SK-MEL-5 (cell line): ENCODE measurements at regions not wholly inside any gene's neighbourhood (a gene's known extent, or its start where the extent isn't known, plus 50 kb on each side); places are given as distances from the start of the nearest gene placed in this dataset.
A peak's percentile ranks its signal among the peaks of the same experiment; 100 is the strongest.
"Not testable (repeated sequence)": the region's sequence is repeated elsewhere in the genome, so short reads cannot be mapped to it uniquely, and the experiment has no call there.

ENCODE experiments used
- DNase-seq: peaks from one replicate; pipeline ENCODE4 v3.0.0-alpha.2; 2016; ENCODE audit warnings: low read depth, low spot score
- in situ Hi-C: cut with HindIII; loops from 2 replicates; pipeline ENCODE4 v1.10.0; 2016; ENCODE audit warnings: low sequenced_read_pairs, high pct_unique_total_duplicates, low pct_unique_long_range_greater_than_20kb
- small RNA-seq, 2 experiments: library from RNA; depleted of rRNA; stranded (forward); fragments of <200 nt; gene quantifications; one replicate each; pipeline ENCODE3, GENCODE V24; 2014

DNA sequence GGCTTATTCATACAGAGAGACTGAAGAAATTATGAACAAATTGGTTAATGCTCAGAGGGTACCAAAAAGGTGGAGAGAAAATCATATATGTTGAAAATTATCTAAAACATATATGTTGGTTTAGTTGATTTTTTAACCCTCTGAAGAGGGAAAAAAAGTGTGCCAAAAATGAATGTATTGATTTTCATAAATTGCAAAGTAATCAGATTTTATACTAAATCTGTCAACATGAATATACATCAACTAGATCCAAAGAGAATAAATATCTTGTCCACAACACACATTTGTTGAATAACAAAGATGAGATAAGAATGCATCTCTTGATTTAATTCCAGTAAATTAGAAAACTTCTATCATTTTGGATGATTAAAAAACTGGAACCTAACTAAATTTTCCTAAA is 125.3 kb upstream of the TACR3 start:
- in situ Hi-C loops = no loop called here
- DNase-seq = no peak

DNA sequence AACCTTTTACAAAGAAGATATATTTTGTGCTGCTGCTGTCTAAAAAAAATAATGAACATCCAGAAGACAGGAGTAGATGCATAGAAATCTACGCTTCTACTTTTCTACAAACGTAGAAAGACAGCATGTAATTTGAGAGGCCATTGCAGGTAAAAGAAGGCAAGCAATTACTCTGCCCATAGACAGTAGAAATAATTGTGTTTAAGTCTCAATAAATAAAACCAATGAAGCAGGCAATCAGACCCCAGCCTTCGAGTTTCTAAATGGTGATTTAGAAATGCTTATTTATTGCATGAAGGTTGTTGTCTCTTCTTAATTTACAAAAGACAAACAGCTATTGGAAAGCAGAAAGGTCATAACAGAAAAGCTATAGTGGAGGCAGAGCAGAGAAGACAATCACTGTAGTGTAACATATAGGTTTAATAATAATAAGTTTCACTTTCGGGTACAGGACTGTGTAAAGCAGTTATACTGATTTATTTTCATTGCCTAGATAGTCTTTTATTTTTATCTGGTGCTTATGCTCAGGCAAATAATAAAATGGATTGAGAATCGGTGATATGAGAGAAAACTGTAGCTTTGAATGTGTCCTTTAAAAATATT is 123.0 kb upstream of the TACR3 start:
- no peak for DNase-seq
- in situ Hi-C loops = no loop called here

DNA sequence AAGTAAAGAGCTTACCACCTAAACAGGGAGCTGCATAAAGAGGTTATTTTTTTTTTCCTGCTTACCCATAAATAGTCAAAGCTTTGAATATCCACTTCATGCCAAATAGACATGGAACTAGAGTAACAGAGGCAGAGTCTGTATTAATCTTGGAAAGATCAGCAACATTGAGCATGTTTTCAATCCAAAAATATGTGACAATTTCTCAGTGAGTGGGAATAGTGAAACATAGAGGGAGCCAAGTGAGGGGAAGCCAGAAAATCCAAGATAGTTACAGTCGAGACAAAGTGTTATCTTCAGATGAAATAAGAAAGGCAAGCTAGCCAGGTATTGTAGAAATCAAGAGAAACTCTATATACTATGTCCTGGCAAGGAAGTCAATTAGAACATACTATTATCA is 122.3 kb upstream of the TACR3 start:
- in situ Hi-C loops = no loop called here
- DNase-seq = no peak

DNA sequence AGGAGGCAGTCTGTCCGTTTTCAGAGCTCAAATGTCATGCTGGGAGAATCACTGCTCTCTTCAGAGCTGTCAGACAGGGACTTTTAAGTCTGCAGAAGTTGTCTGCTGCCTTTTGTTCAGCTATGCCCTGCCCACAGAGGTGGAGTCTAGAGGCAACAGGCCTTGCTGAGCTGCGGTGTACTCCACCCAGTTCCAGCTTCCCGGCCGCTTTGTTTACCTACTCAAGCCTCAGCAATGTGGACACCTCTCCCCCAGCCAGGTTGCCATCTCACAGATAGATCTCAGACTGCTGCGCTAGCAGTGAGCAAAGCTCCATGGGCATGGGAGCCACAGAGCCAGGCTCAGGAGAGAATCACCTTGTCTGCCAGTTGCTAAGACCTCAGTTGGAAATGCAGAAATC is 90.5 kb upstream of the TACR3 start:
- DNase-seq, in situ Hi-C loops: not testable (repeated sequence)

DNA sequence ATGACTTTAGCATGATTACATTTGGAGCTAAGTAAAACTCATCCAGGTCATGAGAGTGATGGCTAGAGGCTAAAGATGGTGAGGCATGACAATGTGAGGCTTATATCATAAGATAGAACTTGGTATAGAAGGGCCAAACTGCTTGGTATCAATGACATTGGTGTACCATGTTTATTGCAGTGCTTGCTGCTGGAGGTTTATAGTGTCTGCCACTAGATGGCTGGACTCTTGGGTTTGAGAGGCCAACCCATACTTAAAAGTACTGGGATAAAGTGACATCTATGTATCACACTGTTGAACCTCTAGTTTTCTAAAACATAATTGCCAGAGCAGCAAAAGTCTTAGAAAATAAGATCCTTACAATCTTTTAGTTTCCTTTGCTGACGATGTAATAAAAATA is 83.0 kb upstream of the TACR3 start:
- in situ Hi-C loops = no loop called here

DNA sequence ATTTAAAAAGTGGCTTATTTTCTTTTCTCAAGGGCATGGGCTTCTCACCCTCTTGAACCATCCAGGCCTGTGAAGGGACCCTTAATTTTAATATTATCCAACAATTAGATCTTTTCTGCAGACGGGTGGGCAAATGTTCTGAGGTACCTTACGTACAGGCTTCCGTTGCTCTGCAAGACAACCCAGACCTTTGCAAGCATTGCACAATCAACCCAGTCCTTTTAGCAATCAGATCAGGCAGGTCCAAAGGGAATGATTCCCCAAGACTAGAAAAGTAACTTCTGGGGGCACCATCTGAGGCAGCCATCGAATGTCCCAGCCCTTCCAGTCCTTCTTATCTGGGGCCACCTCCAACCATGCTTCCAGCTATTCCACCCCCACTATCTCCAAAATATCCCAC is 67.3 kb upstream of the TACR3 start:
- in situ Hi-C loops = no loop called here
- no peak for DNase-seq

More for the DNA sequence above, 83.0 kb upstream of the TACR3 start:
- DNase-seq = peak; percentile 23

DNA sequence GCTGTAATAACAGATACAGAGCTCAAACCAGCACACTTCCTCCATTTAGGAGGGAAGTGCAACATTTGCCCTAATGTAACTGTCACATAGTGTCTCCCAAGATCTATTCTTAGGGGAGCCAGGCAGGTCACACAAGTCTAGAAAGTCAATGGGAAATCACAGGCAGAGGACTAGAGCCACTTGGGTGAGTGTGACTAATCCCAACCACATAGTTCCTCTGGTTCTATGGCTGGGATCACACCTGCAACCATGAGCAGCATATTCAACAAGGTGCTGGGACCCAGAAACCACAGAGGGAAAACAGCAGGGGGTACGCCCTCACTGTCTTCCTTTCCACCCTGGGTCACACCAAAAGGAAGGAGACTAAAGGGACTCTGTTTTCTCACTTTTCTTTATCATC is 66.8 kb upstream of the TACR3 start:
- in situ Hi-C loops = no loop called here

DNA sequence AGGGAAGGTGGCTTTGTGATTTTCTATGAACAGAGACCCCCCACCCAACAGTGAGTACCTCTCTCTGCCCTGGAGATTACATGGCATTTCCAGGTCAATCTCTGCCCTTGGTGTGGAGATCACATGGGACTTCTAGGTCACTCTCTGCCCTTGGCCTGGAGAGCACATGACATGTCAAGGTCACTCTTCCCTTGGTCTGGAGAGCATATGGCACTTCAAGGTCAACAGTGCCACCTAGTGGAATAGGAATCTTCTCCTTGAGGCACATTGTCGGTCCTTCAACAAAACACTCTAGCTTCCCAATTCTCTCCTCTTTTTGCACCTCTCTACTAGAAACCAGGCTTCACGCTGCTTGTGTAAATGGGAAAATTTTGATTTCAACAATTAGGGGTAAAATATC is 66.2 kb upstream of the TACR3 start:
- DNase-seq = peak; percentile 79
- in situ Hi-C loops = no loop called here

More for the DNA sequence above, 66.8 kb upstream of the TACR3 start:
- DNase-seq = no peak

DNA sequence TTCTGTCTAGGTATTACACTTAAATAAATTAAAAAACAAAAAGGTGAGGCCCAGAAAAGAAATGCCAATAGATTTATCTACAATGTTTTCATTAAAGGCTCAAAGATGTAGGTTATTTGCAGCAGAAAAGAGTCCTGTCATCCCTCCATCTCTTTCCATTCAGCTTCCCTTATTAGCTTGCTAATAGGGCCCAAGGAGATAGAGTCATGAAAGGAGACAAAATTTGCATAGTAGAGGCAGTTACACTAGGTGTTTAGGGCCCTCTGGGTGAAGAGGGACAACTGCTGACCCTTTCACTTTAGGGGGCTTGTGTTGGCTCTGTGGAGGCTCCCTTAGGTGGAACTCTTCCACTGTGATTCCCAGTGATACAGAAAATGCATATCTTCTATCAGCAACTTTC is 58.4 kb upstream of the TACR3 start:
- in situ Hi-C loops = no loop called here
- no peak for DNase-seq

DNA sequence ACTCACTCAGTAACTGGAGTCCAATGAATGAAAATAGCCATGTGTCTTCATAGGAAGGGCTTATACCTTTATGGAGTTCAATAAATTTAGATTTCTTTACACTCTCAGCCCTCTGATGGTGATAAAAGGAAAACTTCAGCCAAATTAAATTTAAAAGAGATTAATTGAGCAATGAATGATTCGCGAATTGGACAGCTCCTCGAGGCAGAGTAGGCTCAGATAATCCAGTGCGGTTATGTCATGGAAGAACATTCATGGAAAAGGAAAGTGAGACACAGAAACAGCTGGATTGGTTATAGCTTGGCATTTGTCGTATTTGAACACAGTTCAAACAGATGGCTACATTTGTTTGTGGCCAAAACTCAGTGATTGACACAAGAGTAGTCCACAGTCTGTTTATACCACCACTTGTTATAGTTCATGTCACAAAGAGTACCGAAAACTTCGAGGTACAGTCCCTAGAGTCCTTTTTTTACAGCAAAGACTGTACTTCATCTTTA is 54.6 kb upstream of the TACR3 start:
- in situ Hi-C loops = no loop called here
- DNase-seq = no peak

DNA sequence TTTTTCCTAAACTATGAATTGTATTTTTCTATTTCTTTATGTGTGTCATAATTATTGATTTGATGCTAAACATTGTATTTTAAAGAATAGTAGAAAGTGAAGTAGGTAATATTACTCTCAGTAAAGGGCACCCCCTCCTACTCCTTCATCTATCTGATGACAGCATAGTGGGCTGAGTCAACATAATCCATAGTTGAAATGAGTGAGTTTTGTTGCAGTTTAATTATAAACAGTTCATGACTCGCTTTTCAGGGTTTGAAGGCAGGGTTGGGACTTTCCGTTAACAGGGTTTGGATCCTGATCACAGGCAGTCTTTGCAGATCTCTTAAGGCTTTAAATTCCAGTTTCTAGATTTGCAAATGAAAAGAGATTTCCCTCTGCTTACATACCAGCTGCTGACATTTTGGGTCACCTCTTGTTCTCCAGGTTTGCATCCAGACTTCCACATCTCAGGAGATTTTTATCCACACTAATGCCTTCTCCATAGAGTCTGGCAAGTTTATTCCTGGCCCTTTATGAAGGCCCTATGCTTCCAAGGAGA is 54.0 kb upstream of the TACR3 start:
- in situ Hi-C loops = no loop called here
- no peak for DNase-seq

Small RNA genes lying in the stretch of these regions (small RNA-seq; reads per million reads assigned to genes)
- gene RNU6-635P = 0 reads per million in 2 experiments
